NOMO-1 treated with dmso at 0.1 percent for 144 hours (cell line): ENCODE measurements at regions not wholly inside any gene's neighbourhood (a gene's known extent, or its start where the extent isn't known, plus 50 kb on each side); places are given as distances from the start of the nearest gene placed in this dataset.
"Not testable (repeated sequence)": the region's sequence is repeated elsewhere in the genome, so short reads cannot be mapped to it uniquely, and the experiment has no call there.

Source experiments
- DNase-seq: peaks from one replicate; lab custom pipeline; 2025; ENCODE audit not compliant: unreplicated experiment; lab: John Stamatoyannopoulos, UW

DNA sequence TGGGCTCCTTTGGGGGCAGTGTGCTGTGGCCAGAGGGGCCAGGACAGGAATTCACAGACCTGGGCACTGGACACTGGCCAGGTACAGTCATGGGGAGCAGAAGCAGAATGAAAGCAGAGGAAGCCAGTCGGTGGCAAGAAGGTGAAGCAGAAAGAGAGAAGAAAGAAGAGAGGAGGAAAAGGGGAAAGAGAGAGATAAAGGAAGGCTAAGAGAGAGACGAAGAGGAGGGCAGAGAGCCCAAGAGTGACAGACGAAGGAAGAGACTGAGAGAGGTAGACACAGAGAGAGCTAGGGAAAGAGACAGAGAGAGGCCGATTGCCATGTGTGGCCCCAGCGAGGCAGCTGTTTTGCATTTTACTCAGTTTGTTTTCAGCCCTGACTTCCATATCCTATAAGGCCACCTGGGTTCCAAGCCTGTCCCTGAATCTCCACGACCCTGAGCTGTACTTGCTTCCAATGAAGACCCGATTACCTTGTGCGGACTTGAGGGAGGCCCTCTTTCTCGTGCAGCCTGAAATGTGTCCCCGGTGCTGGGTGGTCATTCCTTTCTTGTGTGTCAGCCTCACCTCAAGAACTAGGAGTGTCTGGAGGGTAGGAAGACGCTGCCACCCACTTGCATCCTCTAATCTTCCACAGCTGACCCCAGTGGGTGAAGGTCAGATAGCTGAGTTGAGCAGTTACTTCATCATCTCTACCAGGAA is 73.9 kb downstream of the LSM3 start:
- no peak for DNase-seq

GRCh38 chr3:14253022-14253706 is 74.5 kb downstream of the LSM3 start:
- no peak for DNase-seq

DNA sequence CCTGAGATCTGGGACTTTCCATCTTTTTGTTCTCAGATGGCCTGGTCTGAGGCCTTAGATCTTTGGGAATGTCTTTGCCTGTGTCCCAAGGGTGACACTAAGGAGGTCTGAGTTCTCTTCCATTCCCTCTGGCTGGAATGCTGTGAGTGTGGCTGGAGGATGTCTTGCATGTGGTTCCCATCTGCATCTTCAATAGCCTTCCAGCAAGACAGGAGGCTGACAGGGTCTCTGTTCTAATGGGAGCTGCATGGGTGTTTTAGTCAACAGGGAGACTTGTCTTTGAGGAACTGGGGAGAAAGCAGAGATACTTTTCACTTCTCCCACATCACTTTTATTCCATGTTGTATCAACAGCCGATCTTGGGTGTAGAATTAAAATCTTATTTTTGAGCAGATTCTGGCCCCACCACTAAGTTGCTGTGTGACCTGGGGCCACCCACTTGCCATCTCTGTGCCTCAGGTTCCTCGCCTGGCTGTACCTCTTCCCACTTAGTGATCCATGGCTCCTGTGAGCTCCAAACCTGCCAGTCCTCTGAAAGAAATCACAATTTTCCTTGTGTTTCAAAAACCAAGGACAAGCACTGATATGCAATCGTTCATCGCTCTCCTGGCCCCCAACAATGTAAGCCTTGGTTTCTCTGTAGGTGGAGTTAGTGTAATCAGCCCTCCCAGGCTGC is 75.2 kb downstream of the LSM3 start:
- DNase-seq: no peak

GRCh38 chr3:14254812-14255702 is 76.4 kb downstream of the LSM3 start:
- no peak for DNase-seq

DNA sequence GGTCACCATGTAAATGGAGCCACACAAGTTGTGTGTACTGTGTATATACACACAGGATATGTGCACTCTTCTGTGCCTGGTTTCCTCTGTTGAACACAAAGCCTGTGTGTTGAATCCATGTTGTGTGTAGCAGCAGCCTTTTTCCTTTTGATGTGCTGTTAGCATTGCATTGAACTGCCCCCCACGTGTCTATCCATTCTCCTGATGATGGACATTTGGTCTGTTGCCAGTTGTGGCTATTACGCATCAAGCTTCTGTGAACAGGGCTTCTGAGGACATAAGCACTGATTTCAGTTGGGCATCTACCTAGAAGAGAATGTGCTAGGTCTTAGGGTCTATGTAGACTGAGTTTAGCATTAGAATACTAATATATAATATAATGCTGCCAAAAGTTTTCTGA is 77.4 kb downstream of the LSM3 start:
- DNase-seq: no peak

DNA sequence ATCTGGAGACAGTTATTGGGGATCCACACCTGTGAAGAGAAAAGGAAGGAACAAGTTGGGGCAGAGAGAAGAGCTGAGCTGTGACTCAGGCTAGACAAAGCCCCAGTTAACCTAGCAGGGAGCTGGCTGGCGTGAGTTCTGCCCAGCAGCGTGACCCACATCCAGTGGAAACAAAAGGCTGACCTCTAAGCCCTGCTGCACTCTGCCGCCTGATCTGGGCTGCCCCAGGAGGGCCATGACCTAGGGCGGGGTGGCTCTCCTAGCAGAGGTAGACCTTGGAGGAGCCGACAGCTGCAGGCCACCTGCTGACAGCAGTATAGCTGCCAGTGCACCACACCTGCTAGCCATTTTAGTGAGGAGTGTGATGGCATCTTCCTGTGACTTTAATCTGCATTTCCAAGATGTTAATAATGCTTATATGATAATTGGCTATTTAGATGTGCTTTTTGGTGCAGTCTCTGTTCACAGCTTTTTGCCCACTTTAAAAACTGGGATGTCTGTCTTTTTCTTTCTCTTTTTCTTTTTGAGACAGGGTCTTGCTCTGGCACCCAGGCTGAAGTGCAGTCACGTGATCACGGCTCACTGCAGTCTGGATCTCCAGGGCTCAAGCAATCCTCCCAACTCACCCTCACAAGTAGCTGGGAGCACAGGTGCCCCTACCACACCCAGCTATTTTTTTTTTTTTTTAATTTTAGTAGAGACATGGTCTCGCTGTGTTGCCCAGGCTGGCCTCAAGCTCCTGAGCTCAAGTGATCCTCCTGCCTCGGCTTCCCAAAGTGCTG is 78.1 kb downstream of the LSM3 start:
- no peak for DNase-seq

DNA sequence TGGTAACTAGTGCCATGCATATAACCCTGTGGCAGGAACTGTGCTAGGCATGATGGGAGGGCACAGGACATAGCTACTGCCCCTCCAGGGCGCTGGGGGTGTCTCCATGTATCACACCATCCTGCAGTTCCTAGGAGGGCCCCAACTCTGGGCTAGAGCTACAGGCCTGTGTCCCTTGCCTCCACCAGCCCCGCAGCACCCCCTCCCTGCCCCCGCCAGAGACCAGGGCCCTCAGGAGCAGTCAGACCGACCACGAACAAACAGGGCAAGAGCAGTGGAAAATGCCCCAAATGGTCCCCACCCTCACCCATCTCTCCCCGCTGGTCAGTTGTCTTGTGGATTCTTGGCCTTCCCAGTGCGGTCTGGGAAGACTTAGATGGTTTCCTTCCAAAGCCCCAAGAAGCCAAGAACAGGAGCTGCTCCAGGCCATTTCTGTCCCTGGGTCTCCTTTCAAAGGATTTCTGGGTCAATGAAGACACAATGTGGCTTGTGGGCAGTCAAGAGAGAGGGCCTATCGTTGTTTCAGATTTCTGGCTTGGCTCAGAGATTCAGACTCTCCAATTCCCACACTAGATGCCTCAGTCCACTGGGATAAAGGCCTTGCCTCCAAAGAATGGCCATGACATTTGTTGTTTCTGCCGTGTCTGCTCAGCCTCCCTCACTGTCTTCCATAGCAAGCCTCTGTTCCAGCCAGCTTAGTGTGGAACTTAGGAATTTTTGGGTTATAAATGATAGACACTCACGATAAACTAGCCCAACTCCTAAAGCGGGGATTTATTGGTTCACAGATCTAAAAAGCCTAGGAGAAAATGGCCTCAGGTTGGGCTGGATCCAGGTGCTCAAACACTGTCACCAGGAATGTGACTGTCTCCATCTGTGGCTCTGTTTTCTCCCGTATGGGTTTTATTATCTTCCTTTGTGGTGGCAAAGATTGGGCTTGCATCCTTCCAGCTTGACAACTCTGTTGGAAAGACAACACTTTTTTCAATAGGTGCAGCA is 80.6 kb downstream of the LSM3 start:
- DNase-seq: no peak

GRCh38 chr3:14260463-14260862 is 81.8 kb downstream of the LSM3 start:
- no peak for DNase-seq

DNA sequence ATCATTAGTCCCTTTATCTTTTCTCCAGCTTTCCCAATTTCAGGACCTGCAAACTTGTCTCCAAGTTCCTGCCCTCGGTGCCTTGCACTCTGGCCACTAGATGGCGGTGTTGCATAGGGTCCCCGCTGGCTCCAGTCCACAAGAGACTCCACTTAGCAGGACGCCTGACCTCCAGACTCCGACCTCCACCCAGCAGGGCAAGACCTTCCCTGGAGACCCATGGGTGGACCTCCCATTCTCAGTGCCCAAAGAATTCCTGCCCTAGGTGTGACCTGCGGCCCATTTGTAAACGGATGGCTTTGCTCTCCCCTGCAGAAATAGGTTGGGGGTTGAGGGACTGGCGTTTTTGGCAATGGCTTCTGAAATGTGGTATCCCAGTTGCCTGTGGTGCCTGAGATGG is 82.6 kb downstream of the LSM3 start:
- DNase-seq: no peak

GRCh38 chr3:14262212-14262611 is 83.6 kb downstream of the LSM3 start:
- no peak for DNase-seq

- no peak for DNase-seq
Observed at GRCh38 chr3:14262867-14263266, 84.2 kb downstream of the LSM3 start.

DNA sequence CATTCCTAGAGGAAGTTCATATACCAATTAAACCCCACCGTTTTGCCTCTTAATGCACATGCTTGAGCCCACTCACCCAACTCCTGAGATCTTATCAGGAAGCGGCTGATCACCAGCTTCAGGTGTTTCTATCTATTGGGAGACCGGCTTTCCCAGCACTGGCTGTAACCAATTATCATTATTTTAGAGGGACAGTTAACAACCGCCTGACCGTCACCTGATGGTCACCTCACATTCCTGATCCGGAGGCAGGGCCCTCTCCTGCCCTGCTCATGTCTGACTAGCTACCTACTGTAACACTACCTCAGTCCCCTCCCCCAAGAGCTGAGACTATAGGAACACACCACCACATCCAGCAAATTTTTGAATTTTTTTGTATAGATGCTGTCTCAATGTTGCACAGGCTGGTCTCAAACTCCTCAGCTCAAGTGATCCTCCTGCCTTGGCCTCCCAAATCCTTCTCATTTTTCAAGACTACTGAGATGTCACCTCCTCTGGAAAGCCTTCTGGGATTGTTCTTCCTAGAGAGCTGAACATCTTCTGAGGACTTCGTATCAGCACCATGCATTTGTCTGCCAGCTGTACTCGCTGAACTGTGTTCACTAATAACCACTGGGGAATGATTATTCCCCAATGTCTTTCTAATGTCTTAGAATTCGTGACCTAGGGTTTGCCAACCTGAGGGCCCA is 84.8 kb downstream of the LSM3 start:
- DNase-seq: no peak

DNA sequence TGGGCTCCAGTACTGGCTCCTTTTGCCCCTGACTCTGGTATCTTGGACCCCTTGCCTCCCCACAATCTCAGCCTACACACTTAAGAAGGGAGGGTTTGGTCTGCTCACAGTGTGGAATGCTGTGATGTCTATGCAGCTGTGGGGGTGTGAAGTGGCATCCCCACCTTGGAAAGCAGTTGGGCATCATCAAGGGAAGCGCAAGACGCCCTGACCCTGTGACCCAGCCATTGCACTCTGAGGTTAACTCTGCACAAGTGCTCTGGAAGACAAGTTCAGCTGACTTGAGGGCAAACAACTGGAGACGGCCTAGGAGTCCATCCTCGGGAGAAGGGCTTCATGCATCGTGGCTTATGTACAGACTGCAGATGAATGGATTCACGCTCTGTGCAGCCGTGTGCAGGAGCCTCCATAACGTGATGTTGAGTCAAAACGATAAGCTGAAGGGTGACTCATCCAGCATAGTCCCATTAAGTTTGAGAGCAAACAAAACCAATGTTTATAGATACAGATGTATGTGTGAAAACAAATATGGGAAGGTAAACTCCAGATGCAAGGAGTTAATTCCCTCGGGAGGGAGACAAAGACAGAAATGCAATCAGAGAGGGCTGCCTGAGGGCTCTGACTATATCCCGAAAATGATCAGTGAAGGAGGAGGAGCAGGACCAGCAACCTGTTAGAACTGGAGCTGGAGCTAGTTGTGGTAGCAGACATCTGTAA is 86.8 kb downstream of the LSM3 start:
- DNase-seq: no peak

- DNase-seq: no peak
Observed at GRCh38 chr3:14266361-14266760, 87.7 kb downstream of the LSM3 start.

DNA sequence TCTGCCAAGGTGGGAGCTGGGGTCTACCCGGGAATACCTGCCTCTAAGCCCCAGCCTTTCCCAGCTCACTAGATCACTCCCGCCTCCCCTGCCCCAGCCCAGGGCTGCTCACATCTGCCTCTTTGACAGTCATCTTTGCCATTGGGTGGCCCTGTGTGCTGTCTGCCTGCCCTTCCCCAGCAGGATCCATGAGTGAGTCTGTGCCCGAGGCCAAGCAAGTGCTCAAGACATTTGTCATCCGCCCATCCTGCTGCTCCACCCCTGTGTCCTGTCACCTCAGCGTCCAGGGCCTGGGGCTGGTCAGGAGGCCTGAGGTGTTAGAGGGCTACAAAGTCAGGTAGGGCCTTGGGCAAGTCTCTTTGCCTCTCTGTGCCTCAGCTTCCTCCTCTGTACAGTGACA is 89.4 kb downstream of the LSM3 start:
- no peak for DNase-seq

DNA sequence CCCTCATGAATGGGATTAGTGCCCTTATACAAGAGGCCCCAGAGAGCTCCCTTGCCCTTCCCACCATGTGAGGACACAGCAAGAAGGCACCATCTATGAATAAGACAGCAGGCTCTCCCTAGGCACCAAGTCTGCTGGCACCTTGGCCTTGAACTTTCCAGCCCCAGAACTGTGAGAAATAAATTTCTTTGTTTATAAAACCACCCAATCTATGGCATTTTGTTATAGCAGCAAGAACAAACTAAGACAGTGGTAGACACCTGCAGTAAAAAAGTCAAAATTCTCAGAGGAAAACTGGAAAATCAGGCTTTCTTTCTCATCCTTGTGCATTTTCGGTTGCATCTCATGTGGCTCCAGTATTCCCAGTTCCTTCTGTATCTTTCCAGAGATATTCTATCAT is 90.3 kb downstream of the LSM3 start:
- DNase-seq: no peak

DNA sequence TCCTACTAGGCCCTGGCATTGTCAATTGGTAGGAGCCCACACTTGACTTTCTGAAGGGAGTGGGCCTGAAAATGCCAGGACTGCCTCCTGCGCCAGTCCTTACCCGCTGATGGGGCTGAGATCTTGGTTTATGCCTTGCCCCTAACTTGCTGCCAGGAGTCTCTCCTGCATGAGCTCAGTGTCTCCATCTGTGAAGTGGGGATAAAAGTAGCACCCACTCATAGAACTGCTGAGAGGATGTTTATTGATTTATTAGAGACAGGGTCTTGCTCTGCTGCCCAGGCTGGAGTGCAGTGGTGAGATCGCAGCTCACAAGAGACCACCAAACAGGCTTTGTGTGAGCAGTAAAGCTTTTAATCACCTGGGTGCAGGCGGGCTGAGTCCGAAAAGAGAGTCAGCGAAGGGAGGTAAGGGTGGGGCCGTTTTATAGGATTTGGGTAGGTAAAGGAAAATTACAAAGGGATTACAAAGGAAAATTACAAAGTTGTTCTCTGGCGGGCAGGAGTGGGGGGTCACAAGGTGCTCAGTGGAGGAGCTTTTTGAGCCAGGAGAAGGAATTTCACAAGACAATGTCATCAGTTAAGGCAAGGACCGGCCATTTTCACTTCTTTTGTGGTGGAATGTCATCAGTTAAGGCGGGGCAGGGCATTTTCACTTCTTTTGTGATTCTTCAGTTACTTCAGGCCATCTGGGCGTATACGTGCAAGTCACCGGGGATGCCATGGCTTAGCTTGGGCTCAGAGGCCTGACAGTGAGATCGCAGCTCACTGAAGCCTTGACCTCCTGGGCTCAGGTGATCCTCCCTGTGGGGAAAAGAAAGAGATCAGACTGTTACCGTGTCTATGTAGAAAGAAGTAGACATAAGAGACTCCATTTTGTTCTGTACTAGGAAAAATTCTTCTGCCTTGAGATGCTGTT is 93.7 kb downstream of the LSM3 start:
- DNase-seq: not testable (repeated sequence)
